Thymus (tissue), 11 donors: ENCODE measurements at regions not wholly inside any gene's neighbourhood (a gene's known extent, or its start where the extent isn't known, plus 50 kb on each side); places are given as distances from the start of the nearest gene placed in this dataset.

Experiments
- DNase-seq, 9 donors: peaks; one replicate each; pipeline ENCODE4 v3.0.0-alpha.2; 2013; ENCODE audit warnings: low spot score in 9 of 9, low read depth in 6 of 9, missing footprints in 1 of 9
- H3K27ac ChIP-seq, 2 donors: one replicate each; pipeline ENCODE4 v1.5.1; 2013; ENCODE audit warnings: control low read depth in 1 of 2, low read depth in 1 of 2, low read length in 1 of 2, mild to moderate bottlenecking in 1 of 2, moderate library complexity in 1 of 2
- H3K27me3 ChIP-seq, 2 donors: one replicate each; pipeline ENCODE4 v1.5.1; 2013; ENCODE audit warnings: low read length in 1 of 2; ENCODE audit not compliant: control insufficient read depth in 2 of 2, insufficient read depth in 1 of 2
- H3K36me3 ChIP-seq, 2 donors: one replicate each; pipeline ENCODE4 v1.5.1; 2013; ENCODE audit warnings: low read length in 1 of 2, mild to moderate bottlenecking in 1 of 2, moderate library complexity in 1 of 2; ENCODE audit not compliant: control insufficient read depth in 2 of 2, insufficient read depth in 2 of 2
- H3K4me1 ChIP-seq, 2 donors: one replicate each; pipeline ENCODE4 v1.5.1; 2013; ENCODE audit warnings: low read length in 2 of 2; ENCODE audit not compliant: control insufficient read depth in 2 of 2, insufficient read depth in 2 of 2
- H3K4me3 ChIP-seq, 2 donors: one replicate each; pipeline ENCODE4 v1.5.1; 2013; ENCODE audit warnings: low read length in 2 of 2, control low read depth in 1 of 2, mild to moderate bottlenecking in 1 of 2
- H3K9me3 ChIP-seq, 2 donors: one replicate each; pipeline ENCODE4 v1.5.1; 2013; ENCODE audit warnings: low read length in 1 of 2, mild to moderate bottlenecking in 1 of 2; ENCODE audit not compliant: control insufficient read depth in 2 of 2, insufficient read depth in 1 of 2
- WGBS: extraction: QIAGEN DNeasy Blood & Tissue Kit; methylation state at CpG from one replicate; pipeline ENCODE4 v1.1.7; 2013; 5-methylcytosine and 5-hydroxymethylcytosine counted together
- donor health status: healthy.

DNA sequence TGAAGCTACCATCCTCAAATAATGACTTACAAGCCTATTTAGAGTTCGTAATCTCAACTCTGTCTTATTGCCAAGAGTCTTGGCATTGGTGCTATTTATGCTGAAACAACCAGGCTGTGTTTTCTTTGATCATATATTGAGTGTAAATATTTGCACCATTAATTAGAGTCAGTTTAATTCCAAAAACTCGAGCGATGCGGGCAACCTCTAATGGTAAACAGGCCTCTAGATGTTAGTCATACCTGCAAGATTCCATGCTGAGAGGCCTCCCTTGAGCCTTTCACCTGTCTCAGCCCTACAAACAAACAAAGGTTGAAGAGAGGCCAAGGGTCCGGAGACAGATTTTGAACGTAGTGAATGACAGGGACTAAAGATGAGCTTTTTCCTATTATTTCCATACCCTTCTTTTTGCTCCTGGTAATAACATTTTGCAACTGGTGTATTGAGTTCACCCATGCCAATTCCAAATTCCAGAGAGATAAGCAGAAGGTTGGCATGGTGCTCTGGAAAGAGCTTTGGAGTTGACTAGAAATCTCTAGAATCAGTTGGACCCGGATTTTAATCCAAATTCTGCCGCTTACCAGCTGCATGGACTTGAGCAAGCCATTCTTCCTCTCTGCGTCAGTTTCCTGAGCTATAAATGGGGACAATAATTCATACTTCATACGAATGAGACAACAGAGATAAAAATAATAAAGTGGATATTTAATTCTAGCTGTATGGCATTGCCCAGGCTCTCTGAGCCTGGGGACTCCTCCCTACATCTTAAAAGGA lies 99.1 kb upstream of the ANO1 start:
- H3K9me3 ChIP-seq, result no peaks in the 10 kb centered on the region
- H3K36me3 ChIP-seq, result no peaks in the 10 kb centered on the region
- 68% methylated on average over 10 of the region's 10 CpGs for WGBS
- DNase-seq, result no peak
- H3K27me3 ChIP-seq, result peaks cover 11 to 24% of the 10 kb centered on the region in 2 donors
- H3K4me1 ChIP-seq, result no peaks in the 10 kb centered on the region
- no peak overlapping the region for H3K27ac ChIP-seq
- H3K4me3 ChIP-seq, result no peak overlapping the region

- no peak for DNase-seq
Measured at GRCh38 chr11:69979632-69980031, 98.5 kb upstream of the ANO1 start.

GRCh38 chr11:69981119-69981784 lies 96.9 kb upstream of the ANO1 start:
- Histone ChIP-seq H3K36me3 (no peaks in the 10 kb centered on the region), H3K9me3 (no peaks in the 10 kb centered on the region), H3K4me1 (no peaks in the 10 kb centered on the region), H3K4me3 (no peak overlapping the region), H3K27ac (no peak overlapping the region), H3K27me3 (peaks cover 33 to 46% of the 10 kb centered on the region in 2 donors)
- DNase-seq, result no peak
- WGBS, result 89% methylated on average over 15 of the region's 15 CpGs

More at GRCh38 chr11:69979632-69980031, 98.5 kb upstream of the ANO1 start:
- WGBS, result 89% methylated on average over 9 of the region's 9 CpGs
- no peaks in the 10 kb centered on the region for H3K36me3 ChIP-seq
- H3K4me1 ChIP-seq, result no peaks in the 10 kb centered on the region
- no peak overlapping the region for H3K27ac ChIP-seq
- H3K9me3 ChIP-seq, result no peaks in the 10 kb centered on the region
- no peak overlapping the region for H3K4me3 ChIP-seq
- H3K27me3 ChIP-seq, result peaks cover 17 to 30% of the 10 kb centered on the region in 2 donors

GRCh38 chr11:69982690-69983570 lies 95.2 kb upstream of the ANO1 start:
- Histone ChIP-seq H3K27ac (no peak overlapping the region), H3K4me3 (no peak overlapping the region), H3K4me1 (no peaks in the 10 kb centered on the region), H3K36me3 (no peaks in the 10 kb centered on the region), H3K9me3 (no peaks in the 10 kb centered on the region), H3K27me3 (peaks cover 48 to 63% of the 10 kb centered on the region in 2 donors)
- 90% methylated on average over 20 of the region's 20 CpGs for WGBS
- DNase-seq, result no peak

- no peaks in the 10 kb centered on the region for H3K36me3 ChIP-seq
- no peak overlapping the region for H3K4me3 ChIP-seq
- WGBS, result 84% methylated on average over 10 of the region's 10 CpGs
- no peaks in the 10 kb centered on the region for H3K4me1 ChIP-seq
- DNase-seq, result no peak
- H3K27me3 ChIP-seq, result peaks cover 51 to 69% of the 10 kb centered on the region in 2 donors
- no peak overlapping the region for H3K27ac ChIP-seq
- H3K9me3 ChIP-seq, result no peaks in the 10 kb centered on the region
Measured at GRCh38 chr11:69983571-69983877, 94.6 kb upstream of the ANO1 start.

GRCh38 chr11:69983897-69984438 lies 94.1 kb upstream of the ANO1 start:
- Histone ChIP-seq H3K4me1 (no peaks in the 10 kb centered on the region), H3K9me3 (no peaks in the 10 kb centered on the region), H3K27ac (no peak overlapping the region), H3K36me3 (no peaks in the 10 kb centered on the region), H3K27me3 (peaks cover 53 to 72% of the 10 kb centered on the region in 2 donors), H3K4me3 (no peak overlapping the region)
- WGBS, result 19% methylated on average over 10 of the region's 10 CpGs
- DNase-seq, result no peak

- H3K4me3 ChIP-seq, result no peak overlapping the region
- no peak overlapping the region for H3K27ac ChIP-seq
- peaks cover 53 to 78% of the 10 kb centered on the region in 2 donors for H3K27me3 ChIP-seq
- no peaks in the 10 kb centered on the region for H3K36me3 ChIP-seq
- peak in 2 of 9 donors; percentile 21 to 46 for DNase-seq
- WGBS, result 5% methylated on average over 24 of the region's 24 CpGs
- no peaks in the 10 kb centered on the region for H3K9me3 ChIP-seq
- H3K4me1 ChIP-seq, result no peaks in the 10 kb centered on the region
Measured at GRCh38 chr11:69984457-69985261, 93.5 kb upstream of the ANO1 start.

DNA sequence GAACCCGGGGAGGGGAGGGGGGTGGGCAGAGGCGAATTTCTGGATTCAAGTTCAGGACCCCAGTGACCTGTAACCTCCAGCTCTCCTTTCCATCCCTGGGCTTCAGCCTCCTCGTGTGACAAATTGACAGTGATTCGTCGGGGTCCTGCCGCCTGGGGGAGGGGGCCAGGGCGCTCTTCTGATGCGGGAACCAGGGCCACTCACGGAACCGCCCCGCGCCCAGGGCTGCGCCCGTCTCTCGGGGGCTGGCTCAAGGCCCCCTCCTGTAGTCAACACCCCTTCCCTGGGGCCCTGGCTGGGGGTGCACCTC lies 92.8 kb upstream of the ANO1 start:
- H3K36me3 ChIP-seq, result no peaks in the 10 kb centered on the region
- no peak overlapping the region for H3K4me3 ChIP-seq
- H3K9me3 ChIP-seq, result no peaks in the 10 kb centered on the region
- peaks cover 53 to 78% of the 10 kb centered on the region in 2 donors for H3K27me3 ChIP-seq
- no peak for DNase-seq
- no peaks in the 10 kb centered on the region for H3K4me1 ChIP-seq
- no peak overlapping the region for H3K27ac ChIP-seq
- WGBS, result 8% methylated on average over 15 of the region's 15 CpGs
